Thoracic aorta (tissue), 2 donors: ENCODE measurements at regions not wholly inside any gene's neighbourhood (a gene's known extent, or its start where the extent isn't known, plus 50 kb on each side); places are given as distances from the start of the nearest gene placed in this dataset.

Source experiments
- ATAC-seq: fragments of 150-250 bp; one replicate; pipeline ENCODE4 v1.8.0; 2017; ENCODE audit warnings: low read depth; ENCODE audit not compliant: insufficient number of reproducible peaks, low FRiP score
- DNase-seq: peaks from one replicate; pipeline ENCODE4 v3.0.0-alpha.2; 2020; ENCODE audit warnings: low spot score
- H3K27ac ChIP-seq, 2 donors: fragments of 200-600 bp; sonication (generic); 1 replicate in 1 of 2; 2 replicates in 1 of 2; pipeline ENCODE4 v1.5.1; 2016; ENCODE audit warnings: mild to moderate bottlenecking in 2 of 2, moderate library complexity in 2 of 2
- H3K27me3 ChIP-seq: fragments of 200-600 bp; sonication (generic); replicated peaks from 2 replicates; pipeline ENCODE4 v1.6.0; 2016; ENCODE audit warnings: mild to moderate bottlenecking; ENCODE audit not compliant: insufficient read depth
- H3K36me3 ChIP-seq: fragments of 200-600 bp; sonication (generic); one replicate; pipeline ENCODE4 v1.5.1; 2016
- H3K4me1 ChIP-seq, 2 donors: fragments of 200-600 bp; sonication (generic); 1 replicate in 1 of 2; 2 replicates in 1 of 2; pipeline versions ENCODE4 v1.5.1 to v1.6.0; 2016; ENCODE audit warnings: low read depth in 2 of 2, mild to moderate bottlenecking in 1 of 2; ENCODE audit not compliant: control insufficient read depth in 1 of 2
- H3K4me3 ChIP-seq: fragments of 200-600 bp; sonication (generic); 2 replicates; pipeline ENCODE4 v1.5.1; 2016; ENCODE audit warnings: mild to moderate bottlenecking
- H3K9me3 ChIP-seq: fragments of 200-600 bp; sonication (generic); 2 replicates; pipeline ENCODE4 v1.5.1; 2016
- TF ChIP-seq, protein P1 (sequence below): fragments of 200-600 bp; sonication (generic); IDR thresholded peaks from one replicate; pipeline ENCODE4 v1.5.1; 2019; ENCODE audit warnings: antibody characterized with exemption

DNA sequence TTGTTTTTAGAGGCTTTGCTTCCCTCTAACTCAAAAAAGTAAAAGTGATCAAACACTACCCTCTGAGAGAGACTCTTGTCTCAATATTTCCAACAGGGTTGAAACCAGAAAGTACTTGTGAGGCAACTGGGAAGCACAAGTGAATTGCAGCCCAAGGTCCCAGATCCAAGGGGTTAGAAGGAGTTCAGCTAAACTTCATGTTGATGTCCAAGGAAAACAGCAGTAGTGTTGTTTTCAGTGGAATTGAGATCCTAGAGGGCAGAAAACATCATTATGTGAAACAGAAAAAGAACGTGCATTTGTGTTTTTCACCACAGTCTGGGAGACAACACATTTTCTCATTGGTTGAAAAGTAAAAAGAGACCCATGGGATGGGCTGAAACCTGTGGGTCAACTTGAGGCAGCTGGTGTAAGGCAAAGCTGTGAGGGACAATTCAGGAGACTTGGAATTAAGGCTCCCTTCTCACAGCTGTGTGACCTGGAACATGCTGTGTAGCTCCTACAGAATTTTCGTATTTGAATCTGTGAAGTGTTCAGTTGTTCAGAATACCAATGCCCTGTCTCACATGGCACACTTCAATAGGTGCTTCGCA lies 508.3 kb downstream of the BMP2 start:
- DNase-seq, result no peak
- no peak overlapping the region for H3K4me3 ChIP-seq
- no peaks in the 10 kb centered on the region for H3K4me1 ChIP-seq
- ATAC-seq, result no peak
- H3K36me3 ChIP-seq, result no peaks in the 10 kb centered on the region
- no peaks in the 10 kb centered on the region for H3K9me3 ChIP-seq
- TF ChIP-seq, protein P1, sequence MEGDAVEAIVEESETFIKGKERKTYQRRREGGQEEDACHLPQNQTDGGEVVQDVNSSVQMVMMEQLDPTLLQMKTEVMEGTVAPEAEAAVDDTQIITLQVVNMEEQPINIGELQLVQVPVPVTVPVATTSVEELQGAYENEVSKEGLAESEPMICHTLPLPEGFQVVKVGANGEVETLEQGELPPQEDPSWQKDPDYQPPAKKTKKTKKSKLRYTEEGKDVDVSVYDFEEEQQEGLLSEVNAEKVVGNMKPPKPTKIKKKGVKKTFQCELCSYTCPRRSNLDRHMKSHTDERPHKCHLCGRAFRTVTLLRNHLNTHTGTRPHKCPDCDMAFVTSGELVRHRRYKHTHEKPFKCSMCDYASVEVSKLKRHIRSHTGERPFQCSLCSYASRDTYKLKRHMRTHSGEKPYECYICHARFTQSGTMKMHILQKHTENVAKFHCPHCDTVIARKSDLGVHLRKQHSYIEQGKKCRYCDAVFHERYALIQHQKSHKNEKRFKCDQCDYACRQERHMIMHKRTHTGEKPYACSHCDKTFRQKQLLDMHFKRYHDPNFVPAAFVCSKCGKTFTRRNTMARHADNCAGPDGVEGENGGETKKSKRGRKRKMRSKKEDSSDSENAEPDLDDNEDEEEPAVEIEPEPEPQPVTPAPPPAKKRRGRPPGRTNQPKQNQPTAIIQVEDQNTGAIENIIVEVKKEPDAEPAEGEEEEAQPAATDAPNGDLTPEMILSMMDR, result no peak
- H3K27me3 ChIP-seq, result no peaks in the 10 kb centered on the region
- H3K27ac ChIP-seq, result no peak overlapping the region

DNA sequence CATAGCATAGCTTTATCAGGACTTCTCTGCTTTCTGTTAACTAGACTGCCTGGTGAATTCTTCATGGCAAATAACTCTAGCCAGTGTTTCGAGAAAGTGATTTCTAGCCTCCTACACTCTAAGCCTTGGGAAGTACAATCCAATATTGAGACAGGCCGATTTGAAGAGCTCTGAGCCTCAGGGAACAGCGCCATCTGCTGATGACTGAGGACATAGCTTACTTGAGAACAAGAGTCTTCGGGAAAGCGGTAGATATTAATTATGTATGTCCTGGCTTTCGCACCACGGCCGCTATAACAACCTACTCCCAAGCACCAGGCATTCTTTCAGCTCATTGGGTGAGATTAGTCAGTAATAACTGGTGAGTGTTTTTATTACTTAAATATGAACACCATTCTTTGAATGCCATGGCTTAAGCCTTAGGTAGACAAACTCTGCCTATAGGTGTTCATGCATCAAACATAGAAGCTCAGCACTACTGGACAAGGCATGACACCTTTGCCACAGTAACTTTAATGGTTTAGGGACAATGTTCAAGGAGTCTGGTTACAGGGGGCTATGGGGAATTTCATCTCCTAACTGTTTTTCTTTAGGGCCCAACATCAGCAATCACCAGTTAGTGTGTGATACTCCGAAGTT lies 518.6 kb downstream of the BMP2 start:
- Histone ChIP-seq H3K36me3 (no peaks in the 10 kb centered on the region), H3K27me3 (no peaks in the 10 kb centered on the region), H3K4me1 (no peaks in the 10 kb centered on the region), H3K27ac (no peak overlapping the region), H3K4me3 (no peak overlapping the region), H3K9me3 (no peaks in the 10 kb centered on the region)
- TF ChIP-seq, protein P1, result peak; percentile 66
- DNase-seq (peak; percentile 4), ATAC-seq (peak; percentile 56)

DNA sequence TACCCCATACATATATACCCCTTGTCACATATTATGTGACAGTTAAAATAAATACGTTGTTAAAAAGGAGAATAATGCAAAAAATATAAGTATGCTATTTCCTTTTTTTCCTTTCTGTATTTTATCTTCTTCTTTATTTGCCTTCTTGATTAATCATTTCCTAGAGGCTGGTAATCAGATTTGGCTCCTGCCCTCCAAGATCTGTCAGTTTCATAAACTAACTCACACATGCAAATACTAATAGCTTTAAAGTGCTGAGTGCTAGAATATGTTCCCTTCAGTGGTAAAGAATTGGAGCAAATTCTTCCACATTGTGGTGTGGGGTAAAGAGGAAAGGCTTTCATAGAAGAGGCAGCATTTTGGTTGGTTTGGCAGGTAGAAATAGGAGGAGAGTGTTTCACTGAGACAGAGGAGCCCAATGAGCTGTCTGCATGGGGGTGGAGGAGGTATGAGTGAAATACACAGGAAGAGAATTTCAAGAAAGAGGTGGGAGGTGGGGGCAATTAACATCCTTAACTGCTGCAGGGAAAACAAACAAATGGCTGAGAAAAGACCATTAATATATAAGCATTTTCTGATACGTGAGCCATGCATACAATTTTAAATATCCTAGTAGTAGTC lies 523.9 kb downstream of the BMP2 start:
- no peaks in the 10 kb centered on the region for H3K36me3 ChIP-seq
- no peak overlapping the region for H3K27ac ChIP-seq
- no peak for DNase-seq
- TF ChIP-seq, protein P1, result no peak
- H3K27me3 ChIP-seq, result no peaks in the 10 kb centered on the region
- no peak overlapping the region for H3K4me3 ChIP-seq
- no peaks in the 10 kb centered on the region for H3K4me1 ChIP-seq
- H3K9me3 ChIP-seq, result no peaks in the 10 kb centered on the region
- ATAC-seq, result no peak

DNA sequence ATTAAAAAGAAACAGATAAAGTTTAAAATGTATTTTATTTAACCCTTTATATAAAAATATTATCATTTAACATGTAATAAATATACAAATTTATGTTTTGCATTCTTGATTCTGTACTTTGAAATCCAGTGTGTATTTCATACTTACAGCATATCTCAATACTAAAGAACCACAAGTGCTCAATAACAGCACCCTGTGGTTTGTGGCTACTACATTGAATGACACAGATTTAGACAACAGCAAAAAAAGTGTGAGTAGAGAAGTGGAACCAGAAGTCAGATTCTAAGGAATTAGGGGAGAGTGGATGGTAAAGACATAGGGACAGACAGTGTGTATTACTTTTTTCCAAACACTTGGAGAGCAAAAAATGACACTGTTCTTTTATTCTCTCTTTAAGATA lies 524.5 kb downstream of the BMP2 start:
- Histone ChIP-seq H3K9me3 (no peaks in the 10 kb centered on the region), H3K4me3 (no peak overlapping the region), H3K27me3 (no peaks in the 10 kb centered on the region), H3K36me3 (no peaks in the 10 kb centered on the region), H3K4me1 (no peaks in the 10 kb centered on the region), H3K27ac (no peak overlapping the region)
- ATAC-seq (no peak), DNase-seq (no peak)
- TF ChIP-seq, protein P1, result no peak

DNA sequence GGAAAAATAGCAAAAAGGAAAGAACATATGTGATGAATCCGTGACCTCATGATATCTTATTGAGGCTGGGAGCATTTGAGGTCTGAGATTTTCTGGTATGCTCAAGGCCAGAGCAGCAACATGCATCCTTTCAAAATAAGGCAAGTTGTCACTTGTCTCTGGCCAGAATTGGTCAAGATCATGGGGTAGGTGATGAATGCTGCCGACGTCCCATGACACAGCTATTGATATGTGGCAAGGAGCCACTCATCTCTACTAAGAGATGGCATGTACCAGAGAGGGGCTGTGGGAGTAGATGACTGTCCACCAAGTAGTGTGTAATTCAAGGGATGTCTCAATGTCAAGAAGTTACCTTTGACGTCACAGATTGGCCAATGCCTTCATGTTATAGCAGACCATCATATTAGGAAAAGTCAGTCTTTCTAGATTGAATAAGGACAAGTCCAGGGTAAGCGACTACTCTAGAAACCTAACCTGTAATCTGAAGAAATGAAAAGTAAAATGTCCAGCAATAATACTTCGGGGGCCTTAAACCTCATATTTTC lies 527.4 kb downstream of the BMP2 start:
- no peaks in the 10 kb centered on the region for H3K4me1 ChIP-seq
- no peaks in the 10 kb centered on the region for H3K27me3 ChIP-seq
- H3K9me3 ChIP-seq, result no peaks in the 10 kb centered on the region
- DNase-seq (no peak), ATAC-seq (no peak)
- TF ChIP-seq, protein P1, result no peak
- no peak overlapping the region for H3K4me3 ChIP-seq
- H3K36me3 ChIP-seq, result no peaks in the 10 kb centered on the region
- no peak overlapping the region for H3K27ac ChIP-seq
